HepG2 (cell line): ENCODE measurements at regions not wholly inside any gene's neighbourhood (a gene's known extent, or its start where the extent isn't known, plus 50 kb on each side); places are given as distances from the start of the nearest gene placed in this dataset.

ENCODE experiments used
- ATAC-seq: fragments of 200-7000 bp; cut with Tn5 transposase; 3 replicates; pipeline ENCODE4 v1.9.1; 2020; ENCODE audit warnings: mild to moderate bottlenecking, moderate library complexity
- BruUV-seq: library from RNA; stranded (reverse); fragments of 400-500 nt; replicated peaks from 2 replicates; lab custom pipeline; 2021; lab: Mats Ljungman, UMichigan
- CTCF ChIA-PET: fragments of 300-600 bp; formaldehyde crosslinking; extraction: SDS; loops from one replicate; lab custom pipeline; 2021; ENCODE audit warnings: low total read pairs, inconsistent platforms, low intra/inter-chr PET ratio; lab: Yijun Ruan, JAX
- POLR2A ChIA-PET: fragments of 350-600 bp; sonication (Branson Sonifier 250); formaldehyde crosslinking; loops from one replicate; lab custom pipeline; 2020; ENCODE audit warnings: antibody characterized with exemption, inconsistent platforms; lab: Yijun Ruan, JAX
- DNase-seq: peaks from one replicate; pipeline ENCODE4 v3.0.0-alpha.2; 2015; ENCODE audit warnings: low spot score
- FAIRE-seq: peaks from 3 replicates; lab custom pipeline; 2011; peaks lifted over from hg19 to GRCh38; lab: Jason Lieb, UNC
- H2AFZ ChIP-seq: one replicate; pipeline ENCODE4 v1.6.1; 2011; ENCODE audit warnings: low read length, inconsistent platforms
- H3K27ac ChIP-seq: fragments of 300-600 bp; 3 replicates; pipeline ENCODE4 v1.8.0; 2011; ENCODE audit warnings: mixed run types, mild to moderate bottlenecking, mixed read lengths, low read length, inconsistent platforms; ENCODE audit not compliant: insufficient read depth; ENCODE audit errors: extremely low read length
- H3K27me3 ChIP-seq, 2 experiments: fragments of 200-600 bp in 1 of 2; 2 replicates in 1 of 2; 3 replicates in 1 of 2; pipeline versions ENCODE4 v1.6.0 to v1.8.0; 2011; ENCODE audit warnings: low read length in 2 of 2, mild to moderate bottlenecking in 2 of 2, moderate library complexity in 2 of 2, inconsistent platforms in 1 of 2; ENCODE audit not compliant: insufficient read depth in 2 of 2, control insufficient read depth in 1 of 2
- H3K36me3 ChIP-seq, 2 experiments: fragments of 200-600 bp in 1 of 2; replicated peaks in 1 of 2; 2 replicates in 1 of 2; 3 replicates in 1 of 2; pipeline versions ENCODE4 v1.5.1 to v1.8.0; 2011; ENCODE audit warnings: low read length in 2 of 2, inconsistent platforms in 1 of 2; ENCODE audit not compliant: insufficient read depth in 2 of 2, control insufficient read depth in 1 of 2
- H3K4me1 ChIP-seq: 2 replicates; pipeline ENCODE4 v1.5.1; 2012; ENCODE audit warnings: low read length, inconsistent platforms; ENCODE audit not compliant: insufficient read depth
- H3K4me2 ChIP-seq: 2 replicates; pipeline ENCODE4 v1.6.0; 2011; ENCODE audit warnings: low read depth, low read length, inconsistent platforms
- H3K4me3 ChIP-seq, 3 experiments: fragments of 200-600 bp in 1 of 3; sonication (generic), shearing (Covaris generic) in 1 of 3; replicated peaks in 1 of 3; 2 replicates each; pipeline ENCODE4 v1.5.1; 2011 to 2016; ENCODE audit warnings: low read length in 3 of 3, inconsistent platforms in 2 of 3, low read depth in 2 of 3, mild to moderate bottlenecking in 2 of 3, control low read depth in 1 of 3, mixed read lengths in 1 of 3; ENCODE audit not compliant: insufficient read depth in 1 of 3
- H3K79me2 ChIP-seq: one replicate; pipeline ENCODE4 v1.6.1; 2011; ENCODE audit warnings: low read length, inconsistent platforms; ENCODE audit not compliant: insufficient read depth
- H3K9ac ChIP-seq: 2 replicates; pipeline ENCODE4 v1.6.0; 2011; ENCODE audit warnings: mild to moderate bottlenecking, low read depth, low read length, inconsistent platforms; ENCODE audit not compliant: insufficient read depth
- H3K9me3 ChIP-seq: 2 replicates; pipeline ENCODE4 v1.5.1; 2012; ENCODE audit warnings: mild to moderate bottlenecking, low read length
- H4K20me1 ChIP-seq: 2 replicates; pipeline ENCODE4 v1.6.0; 2011; ENCODE audit warnings: inconsistent platforms, mild to moderate bottlenecking, low read length, moderate library complexity; ENCODE audit not compliant: insufficient read depth
- ARID2 ChIP-seq: sonication (generic); formaldehyde crosslinking; IDR thresholded peaks from 2 replicates; pipeline ENCODE4 v1.8.1; 2022; ENCODE audit warnings: mild to moderate bottlenecking, missing genetic modification reagents, borderline replicate concordance
- CHD4 ChIP-seq: fragments of 200-600 bp; sonication (generic); IDR thresholded peaks from 2 replicates; pipeline ENCODE4 v1.7.0; 2017; ENCODE audit warnings: mild to moderate bottlenecking, low read length, borderline replicate concordance
- DBP ChIP-seq: sonication (generic); formaldehyde crosslinking; IDR thresholded peaks from 2 replicates; pipeline ENCODE4 v1.4.0; 2020; ENCODE audit warnings: missing genetic modification reagents; ENCODE audit errors: not compliant biosample characterization
- HMG20B ChIP-seq: conservative IDR thresholded peaks from 2 replicates; pipeline ENCODE4 v1.6.1; 2016; ENCODE audit warnings: missing genetic modification reagents, missing compliant biosample characterization
- HNRNPK ChIP-seq: fragments of 200-400 bp; formaldehyde crosslinking; IDR thresholded peaks from 2 replicates; pipeline ENCODE4 v1.6.1; 2018; ENCODE audit warnings: low read length, low read depth, moderate library complexity, mild to moderate bottlenecking; ENCODE audit not compliant: poor library complexity, severe bottlenecking
- IKZF1 ChIP-seq: fragments of 450-650 bp; IDR thresholded peaks from 2 replicates; pipeline ENCODE4 v1.7.1; 2016
- MAFG ChIP-seq: sonication (generic); formaldehyde crosslinking; IDR thresholded peaks from 2 replicates; pipeline ENCODE4 v1.5.1; 2020; ENCODE audit warnings: mild to moderate bottlenecking, missing genetic modification reagents
- MEIS2 ChIP-seq: sonication (generic); formaldehyde crosslinking; IDR thresholded peaks from 2 replicates; pipeline ENCODE4 v1.9.0; 2021; ENCODE audit warnings: mild to moderate bottlenecking, missing genetic modification reagents
- MLXIP ChIP-seq: sonication (generic); formaldehyde crosslinking; IDR thresholded peaks from 2 replicates; pipeline ENCODE4 v1.9.0; 2021; ENCODE audit warnings: missing genetic modification reagents, borderline replicate concordance
- NKX3-1 ChIP-seq: sonication (generic); formaldehyde crosslinking; IDR thresholded peaks from 2 replicates; pipeline ENCODE4 v1.5.0; 2020; ENCODE audit warnings: missing genetic modification reagents
- PAF1 ChIP-seq: IDR thresholded peaks from 2 replicates; pipeline ENCODE4 v1.6.1; 2016; ENCODE audit warnings: missing genetic modification reagents, missing compliant biosample characterization
- REPIN1 ChIP-seq: sonication (generic); formaldehyde crosslinking; IDR thresholded peaks from 2 replicates; pipeline ENCODE4 v1.8.0; 2022; ENCODE audit warnings: missing genetic modification reagents, low read depth, mild to moderate bottlenecking, borderline replicate concordance
- ZFP41 ChIP-seq: sonication (generic); formaldehyde crosslinking; IDR thresholded peaks from 2 replicates; pipeline ENCODE4 v1.4.0; 2020; ENCODE audit warnings: mild to moderate bottlenecking, missing genetic modification reagents, borderline replicate concordance
- ZFP91 ChIP-seq: sonication (generic); formaldehyde crosslinking; IDR thresholded peaks from 2 replicates; pipeline ENCODE4 v1.9.0; 2022; ENCODE audit warnings: missing genetic modification reagents, mild to moderate bottlenecking, borderline replicate concordance
- ZMYM4 ChIP-seq: sonication (generic); formaldehyde crosslinking; IDR thresholded peaks from 2 replicates; pipeline ENCODE4 v1.8.1; 2023; ENCODE audit warnings: mild to moderate bottlenecking, missing genetic modification reagents
- ZNF557 ChIP-seq: sonication (generic); formaldehyde crosslinking; IDR thresholded peaks from 2 replicates; pipeline ENCODE4 v1.4.0; 2020; ENCODE audit warnings: missing genetic modification reagents
- ZSCAN21 ChIP-seq: sonication (generic); formaldehyde crosslinking; IDR thresholded peaks from 2 replicates; pipeline ENCODE4 v1.8.0; 2022; ENCODE audit warnings: mild to moderate bottlenecking, missing genetic modification reagents, moderate library complexity, borderline replicate concordance
- WGBS: methylation state at CpG from one replicate; pipeline ENCODE4 v1.1.6; 2017; ENCODE audit warnings: low lambda C conversion rate; 5-methylcytosine and 5-hydroxymethylcytosine counted together
- in situ Hi-C: cut with HindIII; loops from 2 replicates; pipeline ENCODE4 v1.10.0; 2017; ENCODE audit warnings: low pct_unique_long_range_greater_than_20kb; ENCODE audit not compliant: extremely low pct_ligation_motif_present
- intact Hi-C: fragments of 100-400 bp; cut with micrococcal nuclease; formaldehyde crosslinking; loops from one replicate; pipeline ENCODE4 v1.10.0; 2022; ENCODE audit not compliant: unreplicated experiment

GRCh38 chr6:81892891-81893290, 140.4 kb upstream of the TENT5A start:
- Histone ChIP-seq H3K79me2 (no peaks in the 10 kb centered on the region), H3K9ac (no peak overlapping the region), H3K4me1 (peaks cover 44% of the 10 kb centered on the region), H3K36me3 (no peaks in the 10 kb centered on the region), H4K20me1 (no peaks in the 10 kb centered on the region), H2AFZ (no peak overlapping the region), H3K4me3 (no peak overlapping the region), H3K27ac (no peak overlapping the region), H3K4me2 (no peak overlapping the region), H3K27me3 (no peaks in the 10 kb centered on the region), H3K9me3 (no peaks in the 10 kb centered on the region)
- DNase-seq (no peak), FAIRE-seq (no peak), ATAC-seq (no peak)
- BruUV-seq, result no TSS peak
- ChIA-PET POLR2A (no interaction called here), CTCF (no interaction called here)
- 100% methylated on average over 3 of the region's 3 CpGs for WGBS
- intact Hi-C loops (no loop called here), in situ Hi-C loops (no loop called here)
- no peak for TF ChIP-seq PAF1
- no peak for TF ChIP-seq CHD4
- TF ChIP-seq MEIS2 (CRISPR knock-in tag), result no peak
- TF ChIP-seq MLXIP (CRISPR knock-in tag), result no peak
- no peak for TF ChIP-seq DBP (CRISPR knock-in tag)
- no peak for TF ChIP-seq HNRNPK
- no peak for TF ChIP-seq HMG20B (CRISPR knock-in tag)
- TF ChIP-seq ZFP41 (CRISPR knock-in tag), result no peak
- TF ChIP-seq ZSCAN21, result no peak
- no peak for TF ChIP-seq IKZF1
- TF ChIP-seq REPIN1 (CRISPR knock-in tag), result no peak
- TF ChIP-seq ZFP91 (CRISPR knock-in tag), result no peak
- no peak for TF ChIP-seq MAFG (CRISPR knock-in tag)
- TF ChIP-seq NKX3-1, result no peak
- TF ChIP-seq ARID2 (CRISPR knock-in tag), result no peak
- TF ChIP-seq ZMYM4 (CRISPR knock-in tag), result no peak
- no peak for TF ChIP-seq ZNF557 (CRISPR knock-in tag)
